A204.1 (cell line): ENCODE measurements at regions not wholly inside any gene's neighbourhood (a gene's known extent, or its start where the extent isn't known, plus 50 kb on each side); places are given as distances from the start of the nearest gene placed in this dataset.

ENCODE experiments used
- FAIRE-seq: peaks from 2 replicates; lab custom pipeline; 2012; peaks lifted over from hg19 to GRCh38; lab: Jason Lieb, UNC

DNA sequence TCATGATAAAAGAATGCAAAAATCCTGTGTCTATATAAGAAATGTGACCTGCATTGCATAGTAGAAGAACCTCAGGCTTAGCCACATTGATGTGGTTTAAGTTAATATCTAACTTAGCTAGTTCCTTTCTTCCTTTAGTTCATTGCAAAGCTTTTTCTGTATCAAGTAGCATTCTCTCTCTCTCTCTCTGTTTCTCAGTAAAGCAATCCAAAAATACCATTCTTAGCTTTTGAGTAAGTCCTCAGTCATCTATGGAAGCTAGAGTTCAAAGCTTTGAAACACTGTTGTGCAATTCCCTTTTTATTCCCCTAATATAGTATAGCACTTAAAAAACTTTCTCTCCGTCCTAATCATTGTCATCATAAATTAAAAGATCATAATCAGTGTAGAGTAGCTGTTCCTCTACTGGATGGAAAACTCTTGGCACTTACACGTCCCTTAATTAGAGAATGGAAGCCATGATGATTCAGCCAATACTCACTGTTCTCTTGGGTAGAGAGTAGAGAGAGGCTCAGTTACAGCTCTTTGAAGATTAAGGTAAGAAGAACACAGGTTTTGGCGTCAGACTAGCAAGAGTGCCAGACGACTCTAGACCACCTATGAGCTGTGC is 350.3 kb upstream of the LYPLAL1 start:
- no peak for FAIRE-seq

DNA sequence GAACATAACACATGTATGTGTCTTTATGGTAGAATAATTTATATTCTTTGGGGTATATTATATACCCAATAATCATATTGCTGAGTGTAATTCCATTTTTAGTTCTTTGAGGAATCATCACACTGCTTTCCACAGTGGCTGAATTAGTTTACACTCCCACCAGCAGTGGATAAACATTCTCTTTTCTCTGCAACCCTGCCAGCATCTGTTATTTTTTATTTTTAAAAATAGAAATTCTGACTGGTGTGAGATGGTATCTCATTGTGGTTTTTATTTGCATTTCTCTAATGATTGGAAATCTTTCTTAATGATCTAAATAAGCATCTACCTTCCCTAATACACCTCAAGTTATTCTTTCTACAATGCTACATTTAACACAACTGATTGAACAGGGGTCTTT is 346.2 kb upstream of the LYPLAL1 start:
- no peak for FAIRE-seq

GRCh38 chr1:218828125-218828650 is 345.5 kb upstream of the LYPLAL1 start:
- no peak for FAIRE-seq

GRCh38 chr1:218829097-218829496 is 344.6 kb upstream of the LYPLAL1 start:
- no peak for FAIRE-seq

GRCh38 chr1:218835609-218836008 is 338.1 kb upstream of the LYPLAL1 start:
- FAIRE-seq, result no peak

- FAIRE-seq, result no peak
Measured at GRCh38 chr1:218836264-218836663, 337.4 kb upstream of the LYPLAL1 start.

DNA sequence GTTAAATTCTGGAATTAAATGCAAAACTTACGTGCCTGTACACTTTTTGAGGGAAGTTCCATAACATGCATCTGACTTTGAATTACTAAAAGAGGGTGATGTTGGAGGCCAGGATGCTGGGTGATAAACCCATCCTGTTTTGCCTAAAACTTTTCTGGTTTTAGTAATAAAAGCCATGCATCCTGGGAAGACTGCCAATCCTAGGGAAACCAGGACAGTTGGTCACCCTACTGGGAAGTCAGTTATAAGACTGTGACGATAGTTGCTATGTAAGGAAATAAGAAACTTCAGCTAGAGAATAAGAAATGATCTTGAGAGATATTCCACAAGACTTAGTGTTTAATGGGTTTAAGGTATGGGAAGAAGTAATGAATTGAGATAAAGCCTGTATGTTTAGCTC is 336.6 kb upstream of the LYPLAL1 start:
- no peak for FAIRE-seq

DNA sequence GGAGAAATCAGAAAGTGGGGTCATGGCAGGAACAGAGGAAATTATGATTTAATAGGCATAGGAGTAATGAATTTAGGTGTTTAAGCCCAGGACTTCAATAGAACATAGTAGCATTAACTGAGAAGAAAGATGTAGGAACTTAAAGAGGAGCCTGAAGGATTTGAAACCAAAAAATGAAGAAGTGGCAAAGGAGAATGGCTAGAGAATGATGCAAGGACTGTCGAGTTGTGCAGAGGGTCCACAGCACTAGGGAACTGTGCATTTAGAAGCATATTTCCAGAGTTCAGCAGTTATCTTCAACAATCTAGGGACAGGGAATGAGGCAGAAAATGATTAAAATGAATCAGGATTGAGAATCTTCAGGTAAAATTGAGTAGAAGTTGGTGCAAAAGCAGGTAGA is 328.1 kb upstream of the LYPLAL1 start:
- no peak for FAIRE-seq

DNA sequence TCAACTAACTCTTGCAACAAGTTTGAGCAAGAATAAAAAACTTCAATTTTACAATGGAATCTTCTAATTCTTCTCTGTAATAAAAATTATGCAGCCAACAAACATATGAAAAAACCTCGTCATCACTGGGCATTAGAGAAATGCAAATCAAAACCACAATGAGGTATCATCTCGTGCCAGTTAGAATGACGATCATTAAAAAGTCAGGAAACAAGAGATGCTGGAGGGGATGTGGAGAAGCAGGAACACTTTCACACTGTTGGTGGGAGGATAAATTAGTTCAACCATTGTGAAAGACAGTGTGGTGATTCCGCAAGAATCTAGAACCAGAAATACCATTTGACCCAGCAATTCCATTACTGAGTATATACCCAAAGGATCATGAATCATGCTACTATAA is 327.5 kb upstream of the LYPLAL1 start:
- FAIRE-seq, result no peak

- no peak for FAIRE-seq
Measured at GRCh38 chr1:218847089-218847768, 326.4 kb upstream of the LYPLAL1 start.

DNA sequence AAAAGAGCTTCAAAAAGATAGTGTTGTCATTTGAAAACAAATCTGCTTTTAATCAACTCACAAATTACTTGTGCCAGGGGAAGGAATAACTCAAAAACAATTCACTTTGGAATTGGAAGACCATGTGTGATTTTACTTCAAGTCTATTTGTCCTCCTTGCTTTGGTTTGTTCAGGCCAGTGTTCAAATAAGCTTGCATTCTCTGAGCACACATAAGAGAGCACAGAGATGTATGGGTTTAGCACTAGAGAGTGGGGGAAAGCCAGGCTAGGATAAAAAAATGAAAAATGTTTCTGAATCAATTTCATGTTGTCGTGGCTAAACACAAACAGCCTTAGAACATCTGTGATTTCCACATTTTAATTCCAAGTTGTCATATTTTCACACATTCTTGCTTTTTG is 325.7 kb upstream of the LYPLAL1 start:
- no peak for FAIRE-seq

DNA sequence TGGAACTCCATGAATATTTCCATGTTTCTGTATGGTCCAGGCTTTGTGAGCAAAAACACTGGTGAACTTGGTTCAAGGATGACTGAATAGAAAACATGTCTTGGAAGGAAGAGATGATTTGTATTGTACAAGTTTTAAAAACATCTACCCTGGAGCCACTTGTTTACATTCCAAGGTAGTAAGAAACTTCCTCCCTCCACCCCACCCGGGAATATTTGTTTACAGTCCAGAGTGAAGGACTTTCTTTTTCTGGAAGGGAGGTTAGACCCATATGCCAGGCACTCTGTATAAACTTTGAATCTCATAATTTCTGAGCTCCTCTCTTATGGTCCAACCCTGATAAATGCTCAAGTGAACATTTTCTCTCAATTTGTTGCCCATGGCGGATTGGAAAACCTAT is 323.3 kb upstream of the LYPLAL1 start:
- no peak for FAIRE-seq

DNA sequence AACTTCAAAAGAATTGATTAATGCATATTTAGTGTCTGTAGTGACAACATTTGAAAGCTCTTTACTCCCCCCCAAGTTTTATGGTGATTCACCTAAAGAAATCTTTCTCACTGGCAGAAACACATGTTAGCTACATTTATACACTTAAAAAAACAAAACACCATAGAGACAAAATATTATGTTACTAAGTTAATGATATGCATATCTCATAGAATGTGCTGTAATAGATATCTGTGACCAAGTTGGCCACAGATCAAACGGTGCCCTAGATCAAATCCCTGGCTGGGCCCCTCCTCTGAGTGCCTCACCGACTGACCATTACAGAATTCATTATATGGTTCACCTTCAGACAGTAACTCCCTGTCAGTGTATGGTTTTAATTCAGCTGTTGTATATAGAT is 322.1 kb upstream of the LYPLAL1 start:
- no peak for FAIRE-seq

DNA sequence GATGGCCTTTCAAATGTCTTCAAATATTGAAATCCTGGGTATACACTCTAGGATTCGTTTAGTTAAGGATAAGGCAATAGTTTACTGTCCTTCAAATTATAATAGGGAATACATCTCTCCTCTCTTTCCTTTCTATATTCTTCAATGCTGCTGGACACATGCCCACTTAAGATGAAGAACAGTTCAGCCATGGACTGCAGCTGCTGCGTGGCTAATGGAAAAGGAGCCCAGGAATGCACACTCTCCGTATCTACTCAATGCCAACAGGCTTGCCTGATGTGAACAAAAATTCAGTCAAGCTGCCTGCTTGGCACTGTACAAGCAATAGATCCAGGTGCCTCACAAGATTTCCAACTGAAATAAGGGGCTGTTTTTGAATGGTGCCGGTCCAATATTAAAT is 321.2 kb upstream of the LYPLAL1 start:
- no peak for FAIRE-seq

GRCh38 chr1:218863987-218864386 is 309.7 kb upstream of the LYPLAL1 start:
- no peak for FAIRE-seq

DNA sequence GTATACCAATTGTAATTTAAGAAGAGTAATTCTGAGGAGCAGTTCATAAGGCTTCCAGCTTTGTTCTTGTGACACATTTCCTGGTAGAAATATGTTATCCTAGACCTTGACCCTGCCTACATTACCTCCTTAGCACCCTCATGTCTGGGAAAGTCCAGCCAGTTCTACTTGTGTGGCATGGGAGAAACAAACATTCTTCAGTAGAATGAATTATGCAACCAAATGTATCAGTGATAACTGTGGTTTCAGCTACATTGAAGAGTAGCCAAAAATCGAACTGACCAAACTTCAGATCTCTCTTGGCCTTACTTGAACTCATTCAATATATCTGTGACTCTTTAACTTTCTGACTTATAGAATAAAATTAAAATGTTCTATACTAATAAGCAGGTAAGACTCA is 308.1 kb upstream of the LYPLAL1 start:
- no peak for FAIRE-seq

DNA sequence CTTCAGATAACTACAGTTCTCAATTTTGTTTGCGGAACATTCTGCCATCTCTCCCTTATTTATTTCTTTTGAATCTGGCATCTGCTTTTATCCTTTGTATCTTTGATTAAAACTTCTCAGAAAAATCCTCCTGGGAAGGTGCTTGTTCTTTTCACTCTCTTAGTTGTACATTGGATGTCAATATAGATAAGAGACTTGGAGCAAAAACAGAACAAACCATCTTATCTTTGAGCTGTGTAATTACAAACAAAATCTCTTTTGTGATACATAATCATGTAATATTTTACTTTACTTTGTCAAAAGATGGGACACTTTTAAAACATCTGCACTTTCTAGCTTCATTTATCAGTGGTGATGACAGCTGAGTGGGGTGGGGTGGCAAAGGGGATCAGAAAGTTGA is 307.2 kb upstream of the LYPLAL1 start:
- no peak for FAIRE-seq

DNA sequence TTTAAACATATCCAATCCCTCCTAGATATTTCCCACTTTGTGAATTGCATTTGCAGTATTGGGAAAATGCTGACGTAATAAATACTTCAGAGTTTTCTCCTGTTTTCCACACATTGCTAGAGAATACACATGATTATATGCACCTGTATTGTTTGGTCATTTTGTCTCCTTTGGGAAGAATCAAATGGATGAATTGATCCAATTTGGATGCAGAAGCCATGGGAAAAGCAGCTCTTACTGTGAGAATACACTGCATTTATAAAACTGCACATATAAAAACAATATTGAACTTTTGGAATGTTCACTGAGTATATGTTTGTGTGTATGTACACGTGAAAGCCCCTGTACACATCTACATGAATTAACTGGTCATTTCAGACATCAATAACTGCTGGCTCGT is 306.6 kb upstream of the LYPLAL1 start:
- no peak for FAIRE-seq

- FAIRE-seq, result no peak
Measured at GRCh38 chr1:218867941-218868626, 305.6 kb upstream of the LYPLAL1 start.

DNA sequence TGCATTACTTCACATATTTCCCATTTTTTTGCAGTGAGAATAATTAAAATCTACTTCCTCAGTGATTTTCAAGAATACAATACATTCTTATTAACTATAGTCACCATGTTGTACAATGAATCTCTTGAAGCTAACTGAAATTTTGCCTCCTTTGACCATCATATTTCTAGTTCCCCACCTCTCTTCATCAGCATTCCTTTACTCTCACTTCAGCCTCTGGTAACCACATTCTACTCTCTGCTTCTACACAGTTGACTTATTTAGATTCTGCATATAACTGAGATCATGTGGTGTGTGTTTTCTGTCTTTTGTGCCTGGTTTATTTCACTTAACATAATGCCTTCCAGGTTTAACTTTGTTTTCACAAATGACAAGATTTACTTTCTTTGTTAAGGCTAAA is 304.4 kb upstream of the LYPLAL1 start:
- FAIRE-seq, result no peak

- no peak for FAIRE-seq
Measured at GRCh38 chr1:218872026-218872425, 301.7 kb upstream of the LYPLAL1 start.

DNA sequence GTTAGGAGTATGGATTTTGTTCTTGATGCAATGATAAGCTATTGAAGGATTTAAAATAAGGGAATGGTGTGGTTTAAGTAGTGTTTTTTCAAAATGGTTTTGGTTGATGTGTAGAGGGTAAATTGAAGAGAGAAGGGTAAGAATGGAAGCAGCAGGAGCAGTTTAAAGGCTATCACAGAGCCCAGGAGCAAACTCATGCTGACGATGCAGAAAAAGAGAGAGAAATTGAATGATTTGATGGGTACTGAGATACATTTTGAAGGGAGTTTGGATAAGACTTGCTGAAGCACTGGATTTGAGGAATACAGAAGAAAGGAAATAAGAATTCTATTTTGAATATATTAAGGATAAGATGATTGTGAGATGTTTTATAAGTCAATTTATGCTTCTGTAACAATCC is 300.8 kb upstream of the LYPLAL1 start:
- FAIRE-seq, result no peak

GRCh38 chr1:218874313-218874712 is 299.4 kb upstream of the LYPLAL1 start:
- FAIRE-seq, result no peak
